Mesenchymal stem cell (in vitro differentiated cells and primary cell): ENCODE measurements at regions not wholly inside any gene's neighbourhood (a gene's known extent, or its start where the extent isn't known, plus 50 kb on each side); places are given as distances from the start of the nearest gene placed in this dataset.

Source experiments
- DNase-seq: peaks from one replicate; pipeline ENCODE4 v3.0.0-alpha.2; 2013
- H2AFZ ChIP-seq: one replicate; pipeline ENCODE4 v1.6.1; 2013; ENCODE audit warnings: low read depth, mild to moderate bottlenecking, control low read depth, inconsistent platforms, low read length, moderate library complexity
- H2AK5ac ChIP-seq: 2 replicates; pipeline ENCODE4 v1.6.1; 2013; ENCODE audit warnings: low read length, moderate library complexity, mild to moderate bottlenecking, inconsistent platforms; ENCODE audit not compliant: severe bottlenecking
- H2BK120ac ChIP-seq: one replicate; pipeline ENCODE4 v1.6.1; 2013; ENCODE audit warnings: low read depth, mild to moderate bottlenecking, inconsistent platforms, low read length, moderate library complexity
- H2BK12ac ChIP-seq, 2 experiments: one replicate each; pipeline ENCODE4 v1.6.1; 2013; ENCODE audit warnings: inconsistent platforms in 2 of 2, low read length in 2 of 2, mild to moderate bottlenecking in 2 of 2, moderate library complexity in 2 of 2, control low read depth in 1 of 2
- H2BK15ac ChIP-seq: one replicate; pipeline ENCODE4 v1.6.1; 2013; ENCODE audit warnings: mild to moderate bottlenecking, low read depth, inconsistent platforms; ENCODE audit not compliant: poor library complexity, severe bottlenecking
- H2BK5ac ChIP-seq: 2 replicates; pipeline ENCODE4 v1.6.1; 2013; ENCODE audit warnings: low read depth, mild to moderate bottlenecking, low read length, control low read depth, inconsistent platforms; ENCODE audit not compliant: poor library complexity, severe bottlenecking
- H3K14ac ChIP-seq, 2 experiments: one replicate each; pipeline ENCODE4 v1.6.1; 2013; ENCODE audit warnings: inconsistent platforms in 2 of 2, low read length in 2 of 2, control low read depth in 1 of 2, mild to moderate bottlenecking in 1 of 2, moderate library complexity in 1 of 2
- H3K18ac ChIP-seq, 2 experiments: one replicate each; pipeline ENCODE4 v1.6.1; 2013; ENCODE audit warnings: inconsistent platforms in 2 of 2, low read length in 2 of 2, control low read depth in 1 of 2, low read depth in 1 of 2, mild to moderate bottlenecking in 1 of 2
- H3K23ac ChIP-seq, 2 experiments: one replicate each; pipeline ENCODE4 v1.6.1; 2013; ENCODE audit warnings: inconsistent platforms in 2 of 2, low read length in 2 of 2, mild to moderate bottlenecking in 2 of 2, moderate library complexity in 2 of 2, control low read depth in 1 of 2
- H3K27ac ChIP-seq: 2 replicates; pipeline ENCODE4 v1.5.1; 2013; ENCODE audit warnings: mild to moderate bottlenecking, moderate library complexity, low read length, control low read depth, inconsistent platforms; ENCODE audit not compliant: poor library complexity, severe bottlenecking
- H3K27me3 ChIP-seq, 2 experiments: 2 replicates each; pipeline versions ENCODE4 v1.6.1 to v1.7.0; 2013; ENCODE audit warnings: low read length in 2 of 2, mild to moderate bottlenecking in 2 of 2, moderate library complexity in 2 of 2, control low read depth in 1 of 2, inconsistent platforms in 1 of 2; ENCODE audit not compliant: control insufficient read depth in 1 of 2, insufficient read depth in 1 of 2
- H3K36me3 ChIP-seq, 2 experiments: 2 replicates each; pipeline versions ENCODE4 v1.6.1 to v1.7.0; 2013; ENCODE audit warnings: low read length in 2 of 2, control low read depth in 1 of 2, inconsistent platforms in 1 of 2, low read depth in 1 of 2, mild to moderate bottlenecking in 1 of 2; ENCODE audit not compliant: insufficient read depth in 2 of 2, control insufficient read depth in 1 of 2
- H3K4ac ChIP-seq, 2 experiments: one replicate each; pipeline ENCODE4 v1.6.1; 2013; ENCODE audit warnings: inconsistent platforms in 2 of 2, low read length in 2 of 2, mild to moderate bottlenecking in 2 of 2, moderate library complexity in 2 of 2, control low read depth in 1 of 2, low read depth in 1 of 2
- H3K4me1 ChIP-seq: 2 replicates; pipeline ENCODE4 v1.6.1; 2013; ENCODE audit warnings: low read depth, low read length, control low read depth; ENCODE audit not compliant: control insufficient read depth, insufficient read depth
- H3K4me2 ChIP-seq: 2 replicates; pipeline ENCODE4 v1.6.1; 2013; ENCODE audit warnings: low read length, mild to moderate bottlenecking, inconsistent platforms; ENCODE audit not compliant: poor library complexity, severe bottlenecking
- H3K4me3 ChIP-seq, 2 experiments: 2 replicates each; pipeline versions ENCODE4 v1.5.1 to v1.7.0; 2013; ENCODE audit warnings: low read length in 2 of 2, mild to moderate bottlenecking in 2 of 2, control low read depth in 1 of 2, low read depth in 1 of 2; ENCODE audit not compliant: insufficient read depth in 1 of 2
- H3K79me1 ChIP-seq: replicated peaks from 2 replicates; pipeline ENCODE4 v1.6.1; 2013; ENCODE audit warnings: mild to moderate bottlenecking, control low read depth, low read length, inconsistent platforms; ENCODE audit not compliant: poor library complexity, severe bottlenecking
- H3K9ac ChIP-seq: 2 replicates; pipeline ENCODE4 v1.7.0; 2013; ENCODE audit warnings: mild to moderate bottlenecking, low read length, moderate library complexity
- H3K9me3 ChIP-seq: 2 replicates; pipeline ENCODE4 v1.7.0; 2013; ENCODE audit warnings: mild to moderate bottlenecking, low read length; ENCODE audit not compliant: control insufficient read depth
- H4K8ac ChIP-seq: one replicate; pipeline ENCODE4 v1.6.1; 2013; ENCODE audit warnings: inconsistent platforms, mild to moderate bottlenecking, low read length, moderate library complexity
- H4K91ac ChIP-seq: one replicate; pipeline ENCODE4 v1.6.1; 2013; ENCODE audit warnings: mild to moderate bottlenecking, low read length, inconsistent platforms
- WGBS: methylation state at CpG from one replicate; pipeline ENCODE4 v1.1.7; 2013; ENCODE audit warnings: mixed read lengths; 5-methylcytosine and 5-hydroxymethylcytosine counted together

DNA sequence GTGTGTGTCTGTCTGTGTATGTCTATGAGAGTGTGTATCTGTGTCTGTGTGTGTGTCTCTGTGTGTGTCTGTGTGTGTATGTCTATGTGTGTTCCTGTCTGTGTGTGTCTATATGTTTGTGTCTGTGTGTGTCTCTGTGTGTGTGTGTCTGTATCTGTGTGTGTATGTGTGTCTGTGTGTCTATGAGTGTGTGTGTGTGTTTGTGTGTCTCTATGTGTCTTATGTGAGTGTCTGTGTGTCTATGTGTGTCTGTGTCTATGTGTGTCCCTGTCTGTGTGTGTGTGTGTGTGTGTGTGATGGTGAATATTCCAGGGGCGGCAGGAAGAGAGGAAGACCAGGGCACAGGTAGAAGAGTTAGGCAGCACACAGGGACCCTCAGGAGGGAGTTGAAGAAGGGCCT lies 173.2 kb downstream of the MYCN start:
- Histone ChIP-seq H2BK120ac (no peak overlapping the region), H4K8ac (no peak overlapping the region), H3K14ac (no peak overlapping the region), H3K4ac (no peak overlapping the region), H2BK12ac (no peak overlapping the region), H2BK15ac (no peak overlapping the region), H3K18ac (no peak overlapping the region), H3K9ac (no peak overlapping the region), H2AK5ac (no peak overlapping the region), H4K91ac (no peak overlapping the region), H3K4me2 (no peak overlapping the region), H3K4me1 (no peaks in the 10 kb centered on the region), H3K36me3 (no peaks in the 10 kb centered on the region), H2AFZ (no peak overlapping the region), H3K27ac (no peak overlapping the region), H3K4me3 (no peak overlapping the region), H3K79me1 (no peaks in the 10 kb centered on the region), H3K23ac (no peak overlapping the region), H3K27me3 (no peaks in the 10 kb centered on the region), H2BK5ac (no peak overlapping the region), H3K9me3 (no peaks in the 10 kb centered on the region)
- 81% methylated on average over 1 of the region's 1 CpG for WGBS
- DNase-seq, result no peak

DNA sequence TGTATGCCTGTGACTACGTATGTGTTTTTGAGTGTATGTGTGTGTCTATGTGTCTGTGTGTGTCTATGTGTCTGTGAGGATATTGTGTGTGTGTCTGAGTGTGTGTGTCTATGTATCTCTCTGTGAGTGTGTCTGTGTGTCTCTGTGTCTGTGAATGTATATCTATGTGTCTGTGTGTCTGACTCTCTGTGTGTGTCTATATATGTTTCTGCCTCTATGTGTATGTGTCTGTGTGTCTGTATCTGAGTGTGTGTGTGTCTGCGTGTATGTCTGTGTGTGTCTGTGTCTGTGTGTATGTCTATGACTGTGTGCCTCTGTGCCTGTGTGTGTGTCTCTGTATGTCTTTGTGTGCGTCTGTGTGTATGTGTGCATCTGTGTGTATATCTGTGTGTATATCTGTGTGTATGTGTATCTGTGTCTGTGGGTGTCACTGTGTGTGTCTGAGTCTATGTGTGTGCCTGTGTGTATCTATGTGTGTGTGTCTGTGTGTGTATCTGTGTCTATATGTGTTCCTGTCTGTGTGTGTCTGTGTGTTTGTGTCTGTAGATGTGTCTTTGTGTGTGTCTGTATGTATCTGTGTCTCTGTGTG lies 172.7 kb downstream of the MYCN start:
- Histone ChIP-seq H3K9me3 (no peaks in the 10 kb centered on the region), H3K79me1 (no peaks in the 10 kb centered on the region), H3K14ac (no peak overlapping the region), H2BK12ac (no peak overlapping the region), H4K91ac (no peak overlapping the region), H3K27ac (no peak overlapping the region), H4K8ac (no peak overlapping the region), H2AFZ (no peak overlapping the region), H2AK5ac (no peak overlapping the region), H3K4me1 (no peaks in the 10 kb centered on the region), H3K27me3 (no peaks in the 10 kb centered on the region), H3K4me3 (no peak overlapping the region), H2BK5ac (no peak overlapping the region), H3K36me3 (no peaks in the 10 kb centered on the region), H3K23ac (no peak overlapping the region), H2BK15ac (no peak overlapping the region), H3K4me2 (no peak overlapping the region), H3K9ac (no peak overlapping the region), H3K18ac (no peak overlapping the region), H2BK120ac (no peak overlapping the region), H3K4ac (no peak overlapping the region)
- 76% methylated on average over 3 of the region's 3 CpGs for WGBS
- no peak for DNase-seq

DNA sequence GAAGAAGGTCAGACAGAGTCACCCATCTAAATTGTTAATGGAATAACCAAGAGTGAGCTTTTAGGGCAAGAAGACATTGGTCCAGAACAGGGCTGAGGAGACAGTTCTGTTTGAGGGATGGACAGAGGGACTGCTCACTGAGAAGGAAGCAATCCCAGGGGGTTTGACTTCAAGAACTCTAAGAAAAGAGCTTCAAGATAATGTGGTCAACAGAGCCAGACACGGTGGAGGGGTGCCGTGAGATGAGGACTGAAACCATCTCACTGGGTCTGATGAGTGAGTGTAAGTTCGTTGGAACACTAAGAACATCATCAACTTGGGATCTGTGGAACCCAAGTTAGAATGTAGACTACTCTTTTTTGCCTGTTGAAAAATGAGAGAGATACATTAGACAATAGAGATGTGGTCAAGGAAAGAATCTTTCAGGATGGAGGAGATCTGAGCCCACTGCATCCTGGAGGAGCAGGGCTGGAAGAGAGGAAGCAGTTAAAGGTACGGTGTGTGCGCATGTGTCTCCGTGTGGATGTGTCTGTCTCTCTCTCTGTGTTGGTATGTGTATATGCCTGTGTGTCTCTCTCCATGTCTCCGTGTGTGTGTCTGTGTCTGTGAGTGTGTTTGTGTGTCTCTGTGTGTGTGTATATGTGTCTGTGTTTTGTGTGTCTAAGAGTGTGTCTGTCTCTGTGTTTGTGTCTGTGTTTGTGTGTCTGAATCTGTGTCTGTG lies 172.1 kb downstream of the MYCN start:
- H3K14ac ChIP-seq, result no peak overlapping the region

DNA sequence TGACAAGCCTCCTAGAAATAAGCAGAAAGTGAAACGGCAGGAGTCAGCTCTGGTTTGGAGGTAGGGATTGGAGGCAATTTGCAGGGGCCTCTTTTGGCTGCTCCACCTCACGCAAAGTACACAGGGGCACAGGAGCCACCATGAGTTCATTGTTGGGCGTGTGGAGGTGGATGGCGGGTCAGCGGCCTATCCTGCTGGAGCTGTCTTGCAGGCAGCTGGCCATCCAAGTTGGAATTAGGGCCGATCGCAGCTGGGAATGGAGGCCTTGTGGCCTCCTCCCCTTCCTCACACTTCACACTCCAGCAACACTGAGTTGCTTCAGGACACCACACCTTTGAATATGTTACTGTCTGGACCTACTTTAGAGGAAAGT lies 171.5 kb downstream of the MYCN start:
- no peak for DNase-seq
- Histone ChIP-seq H3K27me3 (no peaks in the 10 kb centered on the region), H3K27ac (no peak overlapping the region), H3K4me1 (no peaks in the 10 kb centered on the region), H4K91ac (no peak overlapping the region), H2BK5ac (no peak overlapping the region), H3K9ac (no peak overlapping the region), H3K14ac (no peak overlapping the region), H2BK120ac (no peak overlapping the region), H3K4me2 (no peak overlapping the region), H3K36me3 (no peaks in the 10 kb centered on the region), H3K23ac (no peak overlapping the region), H2BK12ac (no peak overlapping the region), H2AFZ (no peak overlapping the region), H3K79me1 (no peaks in the 10 kb centered on the region), H2BK15ac (no peak overlapping the region), H3K4ac (no peak overlapping the region), H4K8ac (no peak overlapping the region), H3K4me3 (no peak overlapping the region), H2AK5ac (no peak overlapping the region), H3K18ac (no peak overlapping the region), H3K9me3 (no peaks in the 10 kb centered on the region)
- WGBS, result 92% methylated on average over 5 of the region's 7 CpGs

More for the DNA sequence above, 172.1 kb downstream of the MYCN start:
- Histone ChIP-seq H2BK120ac (no peak overlapping the region), H3K4me3 (no peak overlapping the region), H2BK12ac (no peak overlapping the region), H2AFZ (no peak overlapping the region), H3K36me3 (no peaks in the 10 kb centered on the region), H3K27me3 (no peaks in the 10 kb centered on the region), H2AK5ac (no peak overlapping the region), H3K18ac (no peak overlapping the region), H3K9ac (no peak overlapping the region), H3K9me3 (no peaks in the 10 kb centered on the region), H3K23ac (no peak overlapping the region), H3K4ac (no peak overlapping the region), H3K27ac (no peak overlapping the region), H3K4me2 (no peak overlapping the region), H4K8ac (no peak overlapping the region), H2BK15ac (no peak overlapping the region), H4K91ac (no peak overlapping the region), H3K79me1 (no peaks in the 10 kb centered on the region), H2BK5ac (no peak overlapping the region), H3K4me1 (no peaks in the 10 kb centered on the region)
- no peak for DNase-seq
- 85% methylated on average over 7 of the region's 7 CpGs for WGBS
